HepG2 (cell line): ENCODE measurements at regions not wholly inside any gene's neighbourhood (a gene's known extent, or its start where the extent isn't known, plus 50 kb on each side); places are given as distances from the start of the nearest gene placed in this dataset.

Experiments
- ATAC-seq: fragments of 200-7000 bp; cut with Tn5 transposase; 3 replicates; pipeline ENCODE4 v1.9.1; 2020; ENCODE audit warnings: mild to moderate bottlenecking, moderate library complexity
- BruUV-seq: library from RNA; stranded (reverse); fragments of 400-500 nt; replicated peaks from 2 replicates; lab custom pipeline; 2021; lab: Mats Ljungman, UMichigan
- CTCF ChIA-PET: fragments of 300-600 bp; formaldehyde crosslinking; extraction: SDS; loops from one replicate; lab custom pipeline; 2021; ENCODE audit warnings: low total read pairs, inconsistent platforms, low intra/inter-chr PET ratio; lab: Yijun Ruan, JAX
- POLR2A ChIA-PET: fragments of 350-600 bp; sonication (Branson Sonifier 250); formaldehyde crosslinking; loops from one replicate; lab custom pipeline; 2020; ENCODE audit warnings: antibody characterized with exemption, inconsistent platforms; lab: Yijun Ruan, JAX
- DNase-seq: peaks from one replicate; pipeline ENCODE4 v3.0.0-alpha.2; 2015; ENCODE audit warnings: low spot score
- FAIRE-seq: peaks from 3 replicates; lab custom pipeline; 2011; peaks lifted over from hg19 to GRCh38; lab: Jason Lieb, UNC
- H2AFZ ChIP-seq: one replicate; pipeline ENCODE4 v1.6.1; 2011; ENCODE audit warnings: low read length, inconsistent platforms
- H3K27ac ChIP-seq: fragments of 300-600 bp; 3 replicates; pipeline ENCODE4 v1.8.0; 2011; ENCODE audit warnings: mixed run types, mild to moderate bottlenecking, mixed read lengths, low read length, inconsistent platforms; ENCODE audit not compliant: insufficient read depth; ENCODE audit errors: extremely low read length
- H3K27me3 ChIP-seq, 2 experiments: fragments of 200-600 bp in 1 of 2; 2 replicates in 1 of 2; 3 replicates in 1 of 2; pipeline versions ENCODE4 v1.6.0 to v1.8.0; 2011; ENCODE audit warnings: low read length in 2 of 2, mild to moderate bottlenecking in 2 of 2, moderate library complexity in 2 of 2, inconsistent platforms in 1 of 2; ENCODE audit not compliant: insufficient read depth in 2 of 2, control insufficient read depth in 1 of 2
- H3K36me3 ChIP-seq, 2 experiments: fragments of 200-600 bp in 1 of 2; replicated peaks in 1 of 2; 2 replicates in 1 of 2; 3 replicates in 1 of 2; pipeline versions ENCODE4 v1.5.1 to v1.8.0; 2011; ENCODE audit warnings: low read length in 2 of 2, inconsistent platforms in 1 of 2; ENCODE audit not compliant: insufficient read depth in 2 of 2, control insufficient read depth in 1 of 2
- H3K4me1 ChIP-seq: 2 replicates; pipeline ENCODE4 v1.5.1; 2012; ENCODE audit warnings: low read length, inconsistent platforms; ENCODE audit not compliant: insufficient read depth
- H3K4me2 ChIP-seq: 2 replicates; pipeline ENCODE4 v1.6.0; 2011; ENCODE audit warnings: low read depth, low read length, inconsistent platforms
- H3K4me3 ChIP-seq, 3 experiments: fragments of 200-600 bp in 1 of 3; sonication (generic), shearing (Covaris generic) in 1 of 3; replicated peaks in 1 of 3; 2 replicates each; pipeline ENCODE4 v1.5.1; 2011 to 2016; ENCODE audit warnings: low read length in 3 of 3, inconsistent platforms in 2 of 3, low read depth in 2 of 3, mild to moderate bottlenecking in 2 of 3, control low read depth in 1 of 3, mixed read lengths in 1 of 3; ENCODE audit not compliant: insufficient read depth in 1 of 3
- H3K79me2 ChIP-seq: one replicate; pipeline ENCODE4 v1.6.1; 2011; ENCODE audit warnings: low read length, inconsistent platforms; ENCODE audit not compliant: insufficient read depth
- H3K9ac ChIP-seq: 2 replicates; pipeline ENCODE4 v1.6.0; 2011; ENCODE audit warnings: mild to moderate bottlenecking, low read depth, low read length, inconsistent platforms; ENCODE audit not compliant: insufficient read depth
- H3K9me3 ChIP-seq: 2 replicates; pipeline ENCODE4 v1.5.1; 2012; ENCODE audit warnings: mild to moderate bottlenecking, low read length
- H4K20me1 ChIP-seq: 2 replicates; pipeline ENCODE4 v1.6.0; 2011; ENCODE audit warnings: inconsistent platforms, mild to moderate bottlenecking, low read length, moderate library complexity; ENCODE audit not compliant: insufficient read depth
- ISX ChIP-seq: sonication (generic); formaldehyde crosslinking; conservative IDR thresholded peaks from 2 replicates; pipeline ENCODE4 v1.5.0; 2020; ENCODE audit warnings: missing genetic modification reagents
- ZNF292 ChIP-seq: sonication (generic); formaldehyde crosslinking; IDR thresholded peaks from 2 replicates; pipeline ENCODE4 v1.8.1; 2022; ENCODE audit warnings: mild to moderate bottlenecking, low read depth, missing genetic modification reagents, borderline replicate concordance
- WGBS: methylation state at CpG from one replicate; pipeline ENCODE4 v1.1.6; 2017; ENCODE audit warnings: low lambda C conversion rate; 5-methylcytosine and 5-hydroxymethylcytosine counted together
- in situ Hi-C: cut with HindIII; loops from 2 replicates; pipeline ENCODE4 v1.10.0; 2017; ENCODE audit warnings: low pct_unique_long_range_greater_than_20kb; ENCODE audit not compliant: extremely low pct_ligation_motif_present
- intact Hi-C: fragments of 100-400 bp; cut with micrococcal nuclease; formaldehyde crosslinking; loops from one replicate; pipeline ENCODE4 v1.10.0; 2022; ENCODE audit not compliant: unreplicated experiment
- TF ChIP-seq, protein P1 (sequence below): sonication (generic); formaldehyde crosslinking; IDR thresholded peaks from 2 replicates; pipeline ENCODE4 v1.4.0; 2020; ENCODE audit warnings: missing genetic modification reagents, borderline replicate concordance
- TF ChIP-seq, protein P2 (sequence below): sonication (generic); formaldehyde crosslinking; IDR thresholded peaks from 2 replicates; pipeline ENCODE4 v1.4.0; 2020; ENCODE audit warnings: missing genetic modification reagents
- TF ChIP-seq, protein P3 (sequence below): sonication (generic); formaldehyde crosslinking; IDR thresholded peaks from 2 replicates; pipeline ENCODE4 v1.8.0; 2023; ENCODE audit warnings: mild to moderate bottlenecking, missing genetic modification reagents

DNA sequence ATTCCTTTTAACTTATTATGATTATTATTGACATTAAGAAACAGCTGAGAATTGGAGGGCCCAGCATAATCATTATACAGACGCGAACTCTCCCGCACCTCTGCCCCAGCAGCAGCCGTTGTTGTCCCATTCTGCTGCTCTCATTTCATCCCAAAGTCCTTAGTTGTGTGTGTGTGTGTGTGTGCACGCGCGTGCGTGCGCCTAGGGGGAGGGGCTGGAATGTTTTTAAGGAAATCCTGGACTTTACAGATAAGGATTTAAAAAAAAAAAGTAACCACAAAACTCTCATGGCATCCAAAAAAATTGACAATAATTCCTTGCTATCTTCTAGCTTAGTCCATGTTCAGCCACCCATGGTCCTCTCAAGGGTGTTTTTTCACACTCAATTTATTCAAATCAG is 134.2 kb downstream of the WNT7A start:
- H3K79me2 ChIP-seq = no peaks in the 10 kb centered on the region
- TF ChIP-seq, protein P1, sequence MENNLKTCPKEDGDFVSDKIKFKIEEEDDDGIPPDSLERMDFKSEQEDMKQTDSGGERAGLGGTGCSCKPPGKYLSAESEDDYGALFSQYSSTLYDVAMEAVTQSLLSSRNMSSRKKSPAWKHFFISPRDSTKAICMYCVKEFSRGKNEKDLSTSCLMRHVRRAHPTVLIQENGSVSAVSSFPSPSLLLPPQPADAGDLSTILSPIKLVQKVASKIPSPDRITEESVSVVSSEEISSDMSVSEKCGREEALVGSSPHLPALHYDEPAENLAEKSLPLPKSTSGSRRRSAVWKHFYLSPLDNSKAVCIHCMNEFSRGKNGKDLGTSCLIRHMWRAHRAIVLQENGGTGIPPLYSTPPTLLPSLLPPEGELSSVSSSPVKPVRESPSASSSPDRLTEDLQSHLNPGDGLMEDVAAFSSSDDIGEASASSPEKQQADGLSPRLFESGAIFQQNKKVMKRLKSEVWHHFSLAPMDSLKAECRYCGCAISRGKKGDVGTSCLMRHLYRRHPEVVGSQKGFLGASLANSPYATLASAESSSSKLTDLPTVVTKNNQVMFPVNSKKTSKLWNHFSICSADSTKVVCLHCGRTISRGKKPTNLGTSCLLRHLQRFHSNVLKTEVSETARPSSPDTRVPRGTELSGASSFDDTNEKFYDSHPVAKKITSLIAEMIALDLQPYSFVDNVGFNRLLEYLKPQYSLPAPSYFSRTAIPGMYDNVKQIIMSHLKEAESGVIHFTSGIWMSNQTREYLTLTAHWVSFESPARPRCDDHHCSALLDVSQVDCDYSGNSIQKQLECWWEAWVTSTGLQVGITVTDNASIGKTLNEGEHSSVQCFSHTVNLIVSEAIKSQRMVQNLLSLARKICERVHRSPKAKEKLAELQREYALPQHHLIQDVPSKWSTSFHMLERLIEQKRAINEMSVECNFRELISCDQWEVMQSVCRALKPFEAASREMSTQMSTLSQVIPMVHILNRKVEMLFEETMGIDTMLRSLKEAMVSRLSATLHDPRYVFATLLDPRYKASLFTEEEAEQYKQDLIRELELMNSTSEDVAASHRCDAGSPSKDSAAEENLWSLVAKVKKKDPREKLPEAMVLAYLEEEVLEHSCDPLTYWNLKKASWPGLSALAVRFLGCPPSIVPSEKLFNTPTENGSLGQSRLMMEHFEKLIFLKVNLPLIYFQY (CRISPR knock-in tag) = no peak
- TF ChIP-seq, protein P2, sequence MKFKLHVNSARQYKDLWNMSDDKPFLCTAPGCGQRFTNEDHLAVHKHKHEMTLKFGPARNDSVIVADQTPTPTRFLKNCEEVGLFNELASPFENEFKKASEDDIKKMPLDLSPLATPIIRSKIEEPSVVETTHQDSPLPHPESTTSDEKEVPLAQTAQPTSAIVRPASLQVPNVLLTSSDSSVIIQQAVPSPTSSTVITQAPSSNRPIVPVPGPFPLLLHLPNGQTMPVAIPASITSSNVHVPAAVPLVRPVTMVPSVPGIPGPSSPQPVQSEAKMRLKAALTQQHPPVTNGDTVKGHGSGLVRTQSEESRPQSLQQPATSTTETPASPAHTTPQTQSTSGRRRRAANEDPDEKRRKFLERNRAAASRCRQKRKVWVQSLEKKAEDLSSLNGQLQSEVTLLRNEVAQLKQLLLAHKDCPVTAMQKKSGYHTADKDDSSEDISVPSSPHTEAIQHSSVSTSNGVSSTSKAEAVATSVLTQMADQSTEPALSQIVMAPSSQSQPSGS = no peak
- TF ChIP-seq ISX (CRISPR knock-in tag) (no peak), ZNF292 (no peak)
- TF ChIP-seq, protein P3, sequence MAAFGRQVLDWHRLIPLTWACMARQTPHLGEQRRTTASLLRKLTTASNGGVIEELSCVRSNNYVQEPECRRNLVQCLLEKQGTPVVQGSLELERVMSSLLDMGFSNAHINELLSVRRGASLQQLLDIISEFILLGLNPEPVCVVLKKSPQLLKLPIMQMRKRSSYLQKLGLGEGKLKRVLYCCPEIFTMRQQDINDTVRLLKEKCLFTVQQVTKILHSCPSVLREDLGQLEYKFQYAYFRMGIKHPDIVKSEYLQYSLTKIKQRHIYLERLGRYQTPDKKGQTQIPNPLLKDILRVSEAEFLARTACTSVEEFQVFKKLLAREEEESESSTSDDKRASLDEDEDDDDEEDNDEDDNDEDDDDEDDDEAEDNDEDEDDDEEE (CRISPR knock-in tag) = no peak
- TF ChIP-seq, all 625 proteins: peak for 0
- no peaks in the 10 kb centered on the region for H4K20me1 ChIP-seq
- H3K9me3 ChIP-seq = no peaks in the 10 kb centered on the region
- H3K27ac ChIP-seq = no peak overlapping the region
- no peaks in the 10 kb centered on the region for H3K4me1 ChIP-seq
- FAIRE-seq (no peak), DNase-seq (no peak), ATAC-seq (no peak)
- CTCF ChIA-PET = no interaction called here
- H3K4me3 ChIP-seq = no peak overlapping the region
- H3K36me3 ChIP-seq = no peaks in the 10 kb centered on the region
- H2AFZ ChIP-seq = no peak overlapping the region
- WGBS = 7% methylated on average over 9 of the region's 9 CpGs
- BruUV-seq = no TSS peak
- H3K4me2 ChIP-seq = no peak overlapping the region
- intact Hi-C loops (no loop called here), in situ Hi-C loops (no loop called here)
- no peak overlapping the region for H3K9ac ChIP-seq
- H3K27me3 ChIP-seq = peaks cover 6 to 25% of the 10 kb centered on the region in 2 experiments; a peak in 3 of 5 replicates
- POLR2A ChIA-PET = no interaction called here
